Psoas muscle (tissue), 7 donors: ENCODE measurements at regions not wholly inside any gene's neighbourhood (a gene's known extent, or its start where the extent isn't known, plus 50 kb on each side); places are given as distances from the start of the nearest gene placed in this dataset.

ENCODE experiments used
- ATAC-seq, 4 donors: fragments of 200-7000 bp; cut with Tn5 transposase; one replicate each; pipeline ENCODE4 v1.9.1; 2020; ENCODE audit warnings: moderate library complexity in 3 of 4, mild to moderate bottlenecking in 2 of 4
- DNase-seq, 2 donors: peaks; one replicate each; pipeline ENCODE4 v3.0.0-alpha.2; 2020
- H3K27ac ChIP-seq: fragments of 200-600 bp; one replicate; pipeline ENCODE4 v1.8.0; 2022
- H3K27me3 ChIP-seq, 3 donors: fragments of 200-600 bp in 1 of 3; one replicate each; pipeline versions ENCODE4 v1.6.1 to v1.8.0; 2013 to 2022; ENCODE audit warnings: low read length in 2 of 3, mild to moderate bottlenecking in 2 of 3, moderate library complexity in 1 of 3; ENCODE audit not compliant: insufficient read depth in 3 of 3
- H3K36me3 ChIP-seq, 2 donors: fragments of 200-600 bp in 1 of 2; one replicate each; pipeline versions ENCODE4 v1.6.1 to v1.8.0; 2013 to 2022; ENCODE audit warnings: low read depth in 1 of 2, mild to moderate bottlenecking in 1 of 2, moderate library complexity in 1 of 2; ENCODE audit not compliant: insufficient read depth in 1 of 2
- H3K4me1 ChIP-seq: fragments of 200-600 bp; one replicate; pipeline ENCODE4 v1.8.0; 2022
- H3K4me3 ChIP-seq: fragments of 200-600 bp; one replicate; pipeline ENCODE4 v1.8.0; 2022; ENCODE audit warnings: mild to moderate bottlenecking
- H3K9me3 ChIP-seq: fragments of 200-600 bp; one replicate; pipeline ENCODE4 v1.8.0; 2022
- WGBS, 3 donors: extraction: QIAGEN DNeasy Blood & Tissue Kit; methylation state at CpG; one replicate each; pipeline versions ENCODE4 v1.1.6 to v1.1.7; 2013; 5-methylcytosine and 5-hydroxymethylcytosine counted together
- intact Hi-C, 2 donors: fragments of 100-400 bp; cut with DNase I; formaldehyde crosslinking; loops; one replicate each; pipeline versions ENCODE4 v1.11.0 to v1.14.2; 2022
- TF ChIP-seq, protein P1 (sequence below): fragments of 200-600 bp; IDR thresholded peaks from one replicate; pipeline ENCODE4 v1.8.0; 2022; ENCODE audit warnings: antibody characterized with exemption
- donor health status: healthy with polysubstance abuse.
- donor health status: DM: no; HTN: no; CAD: no; lungs with moderate emphysema.
- donor health status: Bipolar disorder and iron deficiency.
- donor health status: healthy.
- donor health status: DM: yes; HTN: yes; CAD: no.
- donor health status: DM: no; HTN: no; CAD: no.
- donor health status: DM: yes; HTN: yes; CAD: no.

GRCh38 chr3:137948400-137949072 lies 61.4 kb upstream of the CLDN18 start:
- no peak overlapping the region for H3K4me3 ChIP-seq
- ATAC-seq (no peak), DNase-seq (no peak)
- no peaks in the 10 kb centered on the region for H3K4me1 ChIP-seq
- no peaks in the 10 kb centered on the region for H3K36me3 ChIP-seq
- H3K27ac ChIP-seq = no peak overlapping the region
- TF ChIP-seq, protein P1, sequence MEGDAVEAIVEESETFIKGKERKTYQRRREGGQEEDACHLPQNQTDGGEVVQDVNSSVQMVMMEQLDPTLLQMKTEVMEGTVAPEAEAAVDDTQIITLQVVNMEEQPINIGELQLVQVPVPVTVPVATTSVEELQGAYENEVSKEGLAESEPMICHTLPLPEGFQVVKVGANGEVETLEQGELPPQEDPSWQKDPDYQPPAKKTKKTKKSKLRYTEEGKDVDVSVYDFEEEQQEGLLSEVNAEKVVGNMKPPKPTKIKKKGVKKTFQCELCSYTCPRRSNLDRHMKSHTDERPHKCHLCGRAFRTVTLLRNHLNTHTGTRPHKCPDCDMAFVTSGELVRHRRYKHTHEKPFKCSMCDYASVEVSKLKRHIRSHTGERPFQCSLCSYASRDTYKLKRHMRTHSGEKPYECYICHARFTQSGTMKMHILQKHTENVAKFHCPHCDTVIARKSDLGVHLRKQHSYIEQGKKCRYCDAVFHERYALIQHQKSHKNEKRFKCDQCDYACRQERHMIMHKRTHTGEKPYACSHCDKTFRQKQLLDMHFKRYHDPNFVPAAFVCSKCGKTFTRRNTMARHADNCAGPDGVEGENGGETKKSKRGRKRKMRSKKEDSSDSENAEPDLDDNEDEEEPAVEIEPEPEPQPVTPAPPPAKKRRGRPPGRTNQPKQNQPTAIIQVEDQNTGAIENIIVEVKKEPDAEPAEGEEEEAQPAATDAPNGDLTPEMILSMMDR = no peak
- no peaks in the 10 kb centered on the region for H3K27me3 ChIP-seq
- intact Hi-C loops = loop anchor here (5.0 to 10.0 kb wide), 3 partner anchors 844 to 916 kb away; no protein-coding TSS in a partner anchor
- WGBS, 3 donors = 42 to 48% (median 44%) methylated on average over 3 of the region's 3 CpGs
- no peaks in the 10 kb centered on the region for H3K9me3 ChIP-seq

- ATAC-seq (no peak), DNase-seq (no peak)
- Histone ChIP-seq H3K27ac (no peak overlapping the region), H3K4me3 (no peak overlapping the region), H3K36me3 (no peaks in the 10 kb centered on the region), H3K9me3 (no peaks in the 10 kb centered on the region), H3K4me1 (no peaks in the 10 kb centered on the region), H3K27me3 (peaks cover 0 to 2% (median 0%) of the 10 kb centered on the region in 3 donors)
- TF ChIP-seq, protein P1 = no peak
- intact Hi-C loops = no loop called here
These were observed 51.3 kb upstream of the CLDN18 start for GRCh38 chr3:137958636-137959035.
